Activated T-cell treated with anti-CD3 and anti-CD28 coated beads, Interleukin-2, amount 50 U/mL, for 4 hours (primary cell): ENCODE measurements at regions not wholly inside any gene's neighbourhood (a gene's known extent, or its start where the extent isn't known, plus 50 kb on each side); places are given as distances from the start of the nearest gene placed in this dataset.
"Not testable (repeated sequence)": the region's sequence is repeated elsewhere in the genome, so short reads cannot be mapped to it uniquely, and the experiment has no call there.

Experiments
- ATAC-seq, 2 donors: fragments of 200-7000 bp; cut with Tn5 transposase; one replicate each; pipeline ENCODE4 v1.10.0; 2021
- DNase-seq: peaks from one replicate; pipeline ENCODE4 v3.0.0-alpha.2; 2020
- H3K27me3 Mint-ChIP-seq: one replicate; pipeline ENCODE4 v1.8.0; 2021; ENCODE audit warnings: low read depth, mixed read lengths
- H3K36me3 Mint-ChIP-seq: one replicate; pipeline ENCODE4 v1.8.0; 2022; ENCODE audit warnings: mixed read lengths; ENCODE audit not compliant: insufficient read depth
- H3K4me1 Mint-ChIP-seq: one replicate; pipeline ENCODE4 v1.8.0; 2021; ENCODE audit warnings: low read depth, mixed read lengths
- H3K4me3 Mint-ChIP-seq: one replicate; pipeline ENCODE4 v1.8.0; 2021; ENCODE audit warnings: mild to moderate bottlenecking, moderate library complexity, mixed read lengths
- H3K9me3 Mint-ChIP-seq: one replicate; pipeline ENCODE4 v1.8.0; 2021; ENCODE audit warnings: mixed read lengths

DNA sequence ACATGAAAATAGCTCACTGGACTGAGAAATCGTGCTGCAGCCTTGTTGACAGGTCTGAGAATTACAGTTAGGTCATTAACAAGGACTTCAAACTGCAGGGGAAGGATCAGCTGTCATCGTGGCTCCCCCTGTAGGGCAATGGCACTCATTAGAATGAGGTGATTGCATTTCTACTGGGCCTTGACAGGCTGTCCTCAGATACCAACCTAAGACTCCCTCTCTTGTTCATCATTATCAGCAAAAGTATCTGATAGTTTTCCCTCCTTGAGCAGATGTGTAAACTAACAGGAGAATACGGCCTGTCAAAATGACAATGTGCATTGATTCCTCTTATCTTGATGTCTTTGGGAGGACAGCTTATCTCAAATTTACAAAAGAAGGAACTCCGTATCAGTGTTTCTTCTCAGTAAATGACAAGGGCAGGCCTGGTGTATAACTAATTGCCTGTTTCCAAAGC lies 648.5 kb upstream of the LRRN3 start:
- Mint-ChIP-seq H3K27me3 (no peaks in the 10 kb centered on the region), H3K9me3 (peaks cover 6% of the 10 kb centered on the region), H3K36me3 (no peaks in the 10 kb centered on the region), H3K4me1 (no peaks in the 10 kb centered on the region), H3K4me3 (no peak overlapping the region)
- DNase-seq (no peak), ATAC-seq (no peak)

DNA sequence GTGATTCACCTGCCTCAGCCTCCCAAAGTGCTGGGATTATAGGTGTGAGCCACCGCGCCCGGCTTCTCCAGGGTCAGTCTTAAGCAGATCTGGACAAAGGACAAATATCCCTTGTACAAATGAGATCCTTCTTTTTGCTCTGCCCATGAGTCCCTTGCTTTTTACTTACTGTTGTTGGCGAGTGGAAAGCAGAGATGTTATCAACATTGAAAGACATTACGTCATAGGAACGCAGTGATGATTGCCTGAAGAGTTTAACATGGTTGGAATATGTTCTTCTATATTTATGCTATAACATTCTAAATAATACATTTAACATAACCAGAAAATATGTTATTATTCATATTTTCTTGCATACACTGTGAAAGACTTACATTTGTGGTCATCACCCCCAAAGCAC lies 644.3 kb upstream of the LRRN3 start:
- ATAC-seq, result no peak
- Mint-ChIP-seq H3K4me1 (no peaks in the 10 kb centered on the region), H3K36me3 (no peaks in the 10 kb centered on the region), H3K9me3 (no peaks in the 10 kb centered on the region), H3K27me3 (no peaks in the 10 kb centered on the region), H3K4me3 (no peak overlapping the region)
- no peak for DNase-seq

DNA sequence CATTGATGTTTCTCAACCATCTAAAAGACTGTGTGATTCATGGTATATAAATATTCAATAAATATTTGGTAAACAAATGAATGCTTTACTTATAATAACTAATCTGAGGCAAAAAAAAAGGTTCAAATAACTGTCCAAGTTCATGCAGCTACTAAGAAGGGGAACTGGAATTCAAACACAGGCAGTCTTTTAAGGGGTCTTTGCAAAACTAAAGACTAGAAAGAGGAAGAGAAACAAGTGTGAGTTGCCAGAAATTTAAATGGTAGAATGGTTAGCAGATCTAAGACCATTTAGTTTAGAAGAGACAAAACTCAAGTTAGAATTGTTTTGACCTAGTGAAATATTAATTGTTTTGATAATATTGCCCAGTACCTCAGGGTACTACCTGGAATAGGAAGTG lies 642.0 kb upstream of the LRRN3 start:
- Mint-ChIP-seq H3K9me3 (no peaks in the 10 kb centered on the region), H3K27me3 (no peaks in the 10 kb centered on the region), H3K4me1 (no peaks in the 10 kb centered on the region), H3K36me3 (no peaks in the 10 kb centered on the region), H3K4me3 (no peak overlapping the region)
- DNase-seq (no peak), ATAC-seq (no peak)

DNA sequence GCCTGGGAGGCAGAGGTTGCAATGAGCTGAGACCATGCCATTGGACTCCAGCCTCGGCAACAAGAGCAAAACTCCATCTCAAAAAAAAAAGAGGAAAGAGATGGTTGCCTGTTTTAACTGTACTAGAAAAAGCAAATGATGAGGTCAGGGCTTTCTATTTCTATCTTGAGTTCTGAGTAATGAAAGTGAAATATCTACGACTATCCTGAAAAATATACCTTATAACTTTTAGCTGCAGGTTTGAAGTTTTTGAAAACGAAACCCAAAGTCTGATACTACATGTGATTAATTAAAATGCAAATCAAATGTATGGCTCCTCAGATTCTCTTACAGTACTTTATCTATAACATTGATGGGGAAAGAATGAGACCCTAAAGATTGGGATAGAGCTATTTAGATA lies 636.2 kb upstream of the LRRN3 start:
- no peaks in the 10 kb centered on the region for H3K9me3 Mint-ChIP-seq
- ATAC-seq (no peak), DNase-seq (no peak)
- H3K4me3 Mint-ChIP-seq, result no peak overlapping the region
- no peaks in the 10 kb centered on the region for H3K36me3 Mint-ChIP-seq
- no peaks in the 10 kb centered on the region for H3K27me3 Mint-ChIP-seq
- H3K4me1 Mint-ChIP-seq, result no peaks in the 10 kb centered on the region

DNA sequence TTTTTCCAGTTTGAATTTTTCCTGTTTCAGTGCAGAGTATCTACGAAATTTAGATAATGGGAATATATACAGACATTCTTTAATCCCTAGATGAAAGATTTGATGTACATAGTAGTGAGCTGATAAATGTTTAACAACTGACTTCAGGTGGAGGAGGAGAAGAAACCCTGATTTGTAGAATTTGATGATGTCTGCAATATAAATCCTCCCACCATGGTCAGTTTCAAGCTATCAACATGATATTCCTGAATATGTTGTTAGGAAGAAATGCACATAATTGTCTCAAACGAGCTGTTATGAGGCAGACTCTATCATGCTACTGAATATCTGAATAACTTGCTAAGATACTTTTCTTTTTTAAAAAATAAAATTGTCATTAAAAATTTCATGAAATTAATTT lies 629.3 kb upstream of the LRRN3 start:
- Mint-ChIP-seq H3K9me3 (no peaks in the 10 kb centered on the region), H3K36me3 (no peaks in the 10 kb centered on the region), H3K4me3 (no peak overlapping the region), H3K27me3 (no peaks in the 10 kb centered on the region), H3K4me1 (no peaks in the 10 kb centered on the region)
- DNase-seq, result no peak
- no peak for ATAC-seq

DNA sequence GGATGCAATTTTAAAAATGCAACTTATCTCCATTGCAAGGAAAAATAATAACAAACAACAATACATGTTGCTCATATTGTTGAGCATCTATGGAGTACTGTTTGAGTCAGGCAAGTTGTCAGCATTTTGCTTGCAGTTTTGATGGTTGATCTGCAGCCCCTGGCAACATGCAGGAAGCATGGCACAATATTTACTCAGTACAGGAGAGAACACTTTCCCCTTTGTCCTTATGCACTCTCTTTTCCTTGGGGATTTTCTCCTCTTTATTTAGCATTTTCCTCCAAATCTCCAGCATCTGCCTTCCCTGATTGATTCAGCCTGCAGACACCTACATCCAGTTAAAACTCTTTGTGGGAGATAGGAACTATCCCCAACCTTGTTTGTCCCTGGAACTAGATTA lies 620.5 kb upstream of the LRRN3 start:
- ATAC-seq (no peak), DNase-seq (no peak)
- H3K4me3 Mint-ChIP-seq, result no peak overlapping the region
- no peaks in the 10 kb centered on the region for H3K4me1 Mint-ChIP-seq
- H3K27me3 Mint-ChIP-seq, result no peaks in the 10 kb centered on the region
- no peaks in the 10 kb centered on the region for H3K36me3 Mint-ChIP-seq
- peaks cover 3% of the 10 kb centered on the region for H3K9me3 Mint-ChIP-seq

DNA sequence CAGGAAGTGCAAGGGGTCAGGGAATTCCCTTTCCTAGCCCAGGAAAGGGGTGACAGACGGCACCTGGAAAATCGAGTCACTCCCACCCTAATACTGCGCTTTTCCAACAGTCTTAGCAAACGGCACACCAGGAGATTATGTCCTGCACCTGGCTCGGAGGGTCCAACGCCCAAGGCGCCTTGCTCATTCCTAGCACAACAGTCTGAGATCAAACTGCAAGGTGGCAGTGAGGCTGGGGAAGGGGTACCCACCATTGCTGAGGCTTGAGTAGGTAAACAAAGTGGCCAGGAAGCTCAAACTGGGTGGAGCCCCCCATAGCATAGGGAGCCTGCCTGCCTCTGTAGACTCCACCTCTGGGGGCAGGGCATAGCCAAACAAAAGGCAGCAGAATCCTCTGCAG lies 618.5 kb upstream of the LRRN3 start:
- not testable (repeated sequence) for H3K9me3 Mint-ChIP-seq, H3K4me1 Mint-ChIP-seq, DNase-seq, ATAC-seq, H3K27me3 Mint-ChIP-seq, H3K36me3 Mint-ChIP-seq, H3K4me3 Mint-ChIP-seq

DNA sequence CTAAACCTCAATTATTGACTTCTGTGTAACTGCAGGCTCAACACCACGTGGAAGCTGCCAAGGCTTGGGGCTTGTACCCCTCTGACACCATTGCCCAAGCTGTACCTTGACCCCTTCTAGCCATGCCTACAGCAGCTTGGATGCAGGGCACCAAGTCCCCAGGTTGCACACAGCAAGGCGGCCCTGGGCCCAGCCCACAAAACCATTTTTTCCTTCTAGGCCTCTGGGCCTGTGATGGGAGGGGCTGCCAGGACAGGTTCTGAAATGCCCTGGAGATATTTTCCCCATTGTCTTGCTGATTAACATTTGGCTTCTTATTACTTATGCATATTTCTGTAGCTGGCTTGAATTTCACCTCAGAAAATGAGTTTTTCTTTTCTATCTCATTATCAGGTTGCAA lies 610.0 kb upstream of the LRRN3 start:
- no peaks in the 10 kb centered on the region for H3K36me3 Mint-ChIP-seq
- DNase-seq (no peak), ATAC-seq (no peak)
- H3K4me1 Mint-ChIP-seq, result no peaks in the 10 kb centered on the region
- H3K27me3 Mint-ChIP-seq, result no peaks in the 10 kb centered on the region
- H3K9me3 Mint-ChIP-seq, result peaks cover 24% of the 10 kb centered on the region
- no peak overlapping the region for H3K4me3 Mint-ChIP-seq

DNA sequence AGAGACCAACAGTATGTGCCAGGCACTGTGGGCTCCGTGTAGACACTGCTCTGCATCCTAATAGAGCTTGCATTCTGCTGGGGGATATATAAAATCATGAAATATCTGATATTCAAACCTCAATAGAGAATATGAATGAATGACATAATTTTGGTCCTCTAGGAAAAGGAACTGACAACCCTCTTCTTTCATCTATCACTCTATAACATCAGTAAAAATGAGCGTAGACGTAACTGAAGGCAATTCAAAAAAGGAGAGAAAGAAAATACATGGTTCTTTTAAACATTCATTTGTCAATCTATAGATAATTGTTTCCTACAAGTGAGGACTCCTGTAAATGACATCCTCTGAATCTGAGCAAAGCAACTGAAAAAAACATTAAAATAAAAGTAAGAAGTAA lies 607.4 kb upstream of the LRRN3 start:
- H3K36me3 Mint-ChIP-seq, result no peaks in the 10 kb centered on the region
- DNase-seq (no peak), ATAC-seq (no peak)
- no peaks in the 10 kb centered on the region for H3K4me1 Mint-ChIP-seq
- H3K9me3 Mint-ChIP-seq, result peaks cover 24% of the 10 kb centered on the region
- H3K4me3 Mint-ChIP-seq, result no peak overlapping the region
- H3K27me3 Mint-ChIP-seq, result no peaks in the 10 kb centered on the region

DNA sequence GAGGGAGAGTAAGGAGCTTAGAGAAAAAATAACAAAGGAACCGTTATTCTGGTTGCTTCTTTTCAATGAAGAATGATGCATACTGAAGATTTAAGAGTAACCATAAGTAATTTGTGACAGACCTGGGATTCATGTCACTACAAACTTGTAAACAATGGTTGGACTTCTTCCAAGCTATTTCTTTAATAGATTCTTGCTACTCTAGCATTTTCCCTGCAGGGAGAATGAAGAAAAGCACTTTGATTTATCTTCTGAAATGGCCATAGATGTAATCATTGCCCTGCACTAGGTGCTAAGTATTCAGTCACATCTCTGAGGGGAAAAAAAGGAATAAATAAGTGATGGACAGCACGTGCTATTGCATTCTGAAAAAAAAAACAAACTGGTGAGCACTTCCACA lies 606.6 kb upstream of the LRRN3 start:
- no peaks in the 10 kb centered on the region for H3K27me3 Mint-ChIP-seq
- DNase-seq, result no peak
- ATAC-seq, result no peak

DNA sequence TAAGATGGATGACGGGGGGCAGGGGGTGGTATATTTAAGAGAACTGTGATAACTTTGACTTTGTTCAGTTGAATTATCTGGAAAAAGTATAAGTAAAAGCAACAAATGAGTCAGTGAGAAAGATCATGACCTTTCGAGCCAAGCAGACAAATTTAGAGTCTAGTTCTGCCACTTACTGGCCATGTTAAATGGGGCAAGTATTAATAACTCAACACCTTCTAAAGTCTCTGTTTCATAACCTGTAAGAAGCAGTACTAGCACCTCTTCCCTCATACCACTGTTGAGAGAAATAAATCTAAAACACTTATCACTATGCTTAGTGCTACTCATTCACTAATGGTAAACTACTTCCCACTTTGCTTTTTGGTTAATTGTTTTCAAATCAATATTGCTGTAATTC lies 604.4 kb upstream of the LRRN3 start:
- peaks cover 7% of the 10 kb centered on the region for H3K9me3 Mint-ChIP-seq
- DNase-seq (no peak), ATAC-seq (peak in 1 of 2 donors; percentile 30)
- H3K36me3 Mint-ChIP-seq, result no peaks in the 10 kb centered on the region
- no peaks in the 10 kb centered on the region for H3K27me3 Mint-ChIP-seq
- no peaks in the 10 kb centered on the region for H3K4me1 Mint-ChIP-seq
- H3K4me3 Mint-ChIP-seq, result no peak overlapping the region

More for the DNA sequence above, 606.6 kb upstream of the LRRN3 start:
- H3K9me3 Mint-ChIP-seq, result peaks cover 17% of the 10 kb centered on the region
- no peak overlapping the region for H3K4me3 Mint-ChIP-seq
- no peaks in the 10 kb centered on the region for H3K4me1 Mint-ChIP-seq
- H3K36me3 Mint-ChIP-seq, result no peaks in the 10 kb centered on the region

DNA sequence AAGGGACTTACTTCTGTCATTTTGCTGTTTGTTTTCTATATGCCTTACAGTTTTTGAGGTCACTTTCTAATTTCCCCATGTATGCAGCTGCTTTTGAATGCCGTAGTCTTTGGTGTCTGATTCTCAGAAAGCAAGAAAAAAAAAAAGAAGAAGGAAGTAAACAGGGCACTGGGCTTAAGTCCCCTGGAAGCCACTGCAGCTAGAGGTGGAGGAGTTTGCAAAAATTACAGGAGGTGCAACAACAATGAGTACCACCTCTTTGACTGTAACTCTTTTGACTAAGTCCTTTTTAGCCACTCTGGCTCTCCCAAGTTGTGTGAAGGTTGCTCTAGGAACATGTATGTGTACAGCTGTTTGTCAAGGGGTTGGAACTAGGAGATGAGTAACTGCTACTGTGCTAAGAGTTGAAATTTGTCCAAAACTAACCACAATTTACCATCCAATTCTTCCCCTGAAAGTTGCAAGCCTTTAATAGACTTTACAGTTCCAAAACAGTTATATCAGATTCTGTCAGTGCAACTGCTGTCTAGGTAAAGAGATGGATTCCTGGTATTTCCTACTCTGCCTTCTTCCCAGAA lies 588.0 kb upstream of the LRRN3 start:
- H3K27me3 Mint-ChIP-seq, result no peaks in the 10 kb centered on the region
- H3K4me1 Mint-ChIP-seq, result no peaks in the 10 kb centered on the region
- H3K36me3 Mint-ChIP-seq, result no peaks in the 10 kb centered on the region
- DNase-seq (no peak), ATAC-seq (no peak)
- no peak overlapping the region for H3K4me3 Mint-ChIP-seq
- H3K9me3 Mint-ChIP-seq, result peaks cover 3% of the 10 kb centered on the region

DNA sequence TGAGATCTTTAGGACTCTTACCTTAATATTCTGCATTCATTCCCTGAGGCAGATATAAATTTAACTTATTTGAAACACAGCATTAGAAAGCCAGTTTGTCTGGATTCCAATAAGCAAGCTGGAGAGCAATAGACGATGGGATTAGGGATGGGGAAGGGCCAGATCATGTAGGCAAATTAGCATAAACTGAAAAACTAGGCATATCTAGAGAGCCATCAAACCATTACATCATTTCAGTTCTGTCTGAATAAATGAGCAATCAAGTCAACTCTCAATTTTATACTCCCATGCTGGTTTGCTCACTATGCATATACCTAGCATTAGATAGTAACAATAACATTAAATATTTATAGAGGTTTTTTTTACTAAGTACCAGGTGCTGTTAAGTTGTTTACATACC lies 583.6 kb upstream of the LRRN3 start:
- DNase-seq (no peak), ATAC-seq (no peak)
- H3K4me3 Mint-ChIP-seq, result no peak overlapping the region
- no peaks in the 10 kb centered on the region for H3K36me3 Mint-ChIP-seq
- no peaks in the 10 kb centered on the region for H3K9me3 Mint-ChIP-seq
- no peaks in the 10 kb centered on the region for H3K4me1 Mint-ChIP-seq
- no peaks in the 10 kb centered on the region for H3K27me3 Mint-ChIP-seq

DNA sequence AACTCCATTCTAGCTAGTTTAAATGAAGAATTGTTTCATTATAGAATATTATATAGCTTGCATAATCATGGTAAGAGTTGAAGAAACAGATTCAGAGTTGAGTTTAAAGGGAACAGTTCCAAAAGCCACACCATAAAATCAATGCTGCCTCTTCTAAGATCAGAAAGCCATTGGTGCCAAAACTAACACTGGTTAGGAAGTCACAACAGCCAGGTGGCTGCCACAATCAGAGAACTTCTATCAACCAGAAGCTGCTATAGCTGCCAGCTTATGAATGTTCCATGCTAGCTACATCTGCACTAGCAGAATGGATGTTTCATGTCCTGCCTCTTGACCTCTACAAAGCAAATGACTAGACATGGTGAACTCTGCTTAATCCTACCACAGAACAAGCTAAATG lies 583.1 kb upstream of the LRRN3 start:
- Mint-ChIP-seq H3K4me1 (no peaks in the 10 kb centered on the region), H3K27me3 (no peaks in the 10 kb centered on the region), H3K4me3 (no peak overlapping the region), H3K36me3 (no peaks in the 10 kb centered on the region), H3K9me3 (no peaks in the 10 kb centered on the region)
- no peak for DNase-seq
- ATAC-seq, result no peak

DNA sequence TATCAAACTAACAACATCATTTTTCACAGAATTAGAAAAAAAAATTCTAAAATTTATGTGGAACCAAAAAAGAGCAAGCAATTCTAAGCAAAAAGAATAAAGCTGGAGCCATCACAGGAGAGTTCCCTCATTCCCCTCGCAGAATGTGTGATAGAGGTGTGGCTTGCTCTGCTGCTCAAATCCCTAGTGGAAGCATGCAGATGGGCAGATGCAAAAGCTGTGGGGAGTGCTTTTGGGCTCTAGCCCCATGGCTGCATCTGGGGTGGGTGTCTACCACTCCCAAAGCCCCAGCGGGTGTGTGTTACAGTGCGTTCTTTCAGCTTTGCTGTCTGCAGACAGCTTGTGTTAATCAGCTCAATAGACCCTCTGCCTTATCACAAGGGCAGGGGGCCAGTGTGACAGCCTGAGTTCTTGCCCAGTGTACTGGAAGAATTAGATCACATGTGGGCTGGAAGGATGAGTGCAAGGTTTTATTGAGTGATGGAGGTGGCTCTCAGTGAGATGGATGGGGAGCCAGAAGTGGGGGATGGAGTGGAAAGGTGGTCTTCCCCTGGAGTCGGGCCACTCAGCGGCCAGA lies 575.9 kb upstream of the LRRN3 start:
- not testable (repeated sequence) for H3K36me3 Mint-ChIP-seq, DNase-seq, ATAC-seq, H3K4me1 Mint-ChIP-seq, H3K27me3 Mint-ChIP-seq, H3K4me3 Mint-ChIP-seq, H3K9me3 Mint-ChIP-seq

DNA sequence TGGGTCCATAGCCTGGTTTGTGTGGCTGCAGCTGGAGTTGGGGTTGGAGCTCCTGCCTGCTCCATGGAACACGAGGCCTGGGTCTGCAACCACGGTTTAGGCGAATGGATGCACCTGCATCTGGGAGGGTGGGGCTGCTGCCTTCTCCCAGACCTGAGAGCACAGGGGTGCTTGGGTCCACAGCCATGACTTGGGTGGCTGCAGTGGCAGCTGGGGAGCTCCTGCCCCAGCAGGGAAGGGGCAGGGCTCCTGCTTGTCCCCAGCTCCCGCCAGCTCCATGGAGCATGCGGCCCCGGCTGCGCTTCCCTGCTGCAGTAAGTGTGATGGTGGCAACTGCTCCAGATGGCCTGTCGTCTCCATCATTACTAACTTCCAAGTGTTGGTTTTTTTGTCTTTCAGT lies 571.1 kb upstream of the LRRN3 start:
- Mint-ChIP-seq H3K36me3 (no peaks in the 10 kb centered on the region), H3K4me1 (no peaks in the 10 kb centered on the region), H3K9me3 (no peaks in the 10 kb centered on the region), H3K27me3 (no peaks in the 10 kb centered on the region), H3K4me3 (no peak overlapping the region)
- DNase-seq (no peak), ATAC-seq (no peak)
